Activated T-helper 1 cell treated with anti-CD3 and anti-CD28 coated beads, Interleukin-12 subunit alpha, Interleukin-12 subunit beta, Interleukin-2, Interleukin-4 antibody, amounts not matched to agents 30 ng/mL and 10 ng/mL and 1 ng/mL, durations not matched to agents 14 hours and 24 hours and 36 hours (primary cell): ENCODE measurements at regions not wholly inside any gene's neighbourhood (a gene's known extent, or its start where the extent isn't known, plus 50 kb on each side); places are given as distances from the start of the nearest gene placed in this dataset.

ENCODE experiments used
- DNase-seq: peaks from one replicate; pipeline ENCODE4 v3.0.0; 2021; ENCODE audit warnings: low spot score
- H3K27ac Mint-ChIP-seq: one replicate; pipeline ENCODE4 v1.8.0; 2021; ENCODE audit warnings: mild to moderate bottlenecking, mixed read lengths
- H3K27me3 Mint-ChIP-seq: one replicate; pipeline ENCODE4 v1.8.0; 2022; ENCODE audit warnings: mild to moderate bottlenecking, moderate library complexity, mixed read lengths; ENCODE audit not compliant: insufficient read depth
- H3K36me3 Mint-ChIP-seq: one replicate; pipeline ENCODE4 v1.8.0; 2021; ENCODE audit warnings: low read depth, mixed read lengths
- H3K4me1 Mint-ChIP-seq: one replicate; pipeline ENCODE4 v1.8.0; 2021; ENCODE audit warnings: low read depth, mixed read lengths
- H3K4me3 Mint-ChIP-seq: one replicate; pipeline ENCODE4 v1.8.0; 2021; ENCODE audit warnings: mild to moderate bottlenecking, moderate library complexity, mixed read lengths
- H3K9me3 Mint-ChIP-seq: one replicate; pipeline ENCODE4 v1.8.0; 2021; ENCODE audit warnings: mixed read lengths
- intact Hi-C: fragments of 100-400 bp; cut with micrococcal nuclease; formaldehyde crosslinking; loops from one replicate; pipeline ENCODE4 v1.15.1; 2024

DNA sequence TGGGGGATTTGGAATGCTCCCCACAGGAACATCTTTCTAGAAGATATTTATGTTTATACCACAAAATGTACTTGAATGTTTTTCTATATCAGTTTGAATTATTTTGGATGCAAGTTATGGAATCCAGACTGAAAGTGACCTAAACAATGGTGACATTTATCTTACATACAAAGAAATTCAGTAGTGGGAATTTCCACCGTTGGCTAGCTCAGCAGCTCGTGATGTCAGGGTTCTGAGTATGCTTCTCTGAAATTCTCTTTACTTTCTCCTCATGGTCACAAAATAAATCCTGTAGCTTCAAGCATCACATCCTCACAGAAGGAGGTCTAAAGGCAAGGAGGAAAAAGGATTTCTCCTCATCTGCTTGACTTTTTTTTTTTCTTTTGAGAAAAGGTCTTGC is 105.3 kb downstream of the AKAIN1 start:
- DNase-seq = no peak
- intact Hi-C loops = no loop called here
- H3K4me1 Mint-ChIP-seq = no peaks in the 10 kb centered on the region
- peaks cover 2% of the 10 kb centered on the region for H3K27me3 Mint-ChIP-seq
- H3K27ac Mint-ChIP-seq = no peak overlapping the region
- H3K36me3 Mint-ChIP-seq = no peaks in the 10 kb centered on the region
- H3K4me3 Mint-ChIP-seq = no peak overlapping the region
- H3K9me3 Mint-ChIP-seq = peaks cover 4% of the 10 kb centered on the region

DNA sequence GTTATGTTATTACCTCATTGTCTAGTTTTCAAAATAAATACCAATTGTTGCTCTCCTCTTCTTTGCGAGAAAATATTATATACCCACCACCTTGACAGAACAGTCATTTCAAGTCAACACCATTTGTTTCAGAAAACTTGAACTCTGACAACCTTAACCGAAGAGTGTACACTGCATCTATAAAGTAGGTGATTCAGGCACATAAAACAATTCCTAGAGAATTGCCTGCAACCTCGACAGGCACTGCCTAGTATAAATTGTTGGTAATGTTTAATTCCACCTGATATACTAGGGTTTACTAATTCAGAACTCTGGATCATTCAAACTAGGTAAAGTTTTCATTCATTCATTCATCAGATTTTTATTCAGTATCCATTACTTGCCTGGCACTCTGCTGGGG is 121.8 kb downstream of the AKAIN1 start:
- Mint-ChIP-seq H3K9me3 (no peaks in the 10 kb centered on the region), H3K27ac (no peak overlapping the region), H3K27me3 (peaks cover 9% of the 10 kb centered on the region)

DNA sequence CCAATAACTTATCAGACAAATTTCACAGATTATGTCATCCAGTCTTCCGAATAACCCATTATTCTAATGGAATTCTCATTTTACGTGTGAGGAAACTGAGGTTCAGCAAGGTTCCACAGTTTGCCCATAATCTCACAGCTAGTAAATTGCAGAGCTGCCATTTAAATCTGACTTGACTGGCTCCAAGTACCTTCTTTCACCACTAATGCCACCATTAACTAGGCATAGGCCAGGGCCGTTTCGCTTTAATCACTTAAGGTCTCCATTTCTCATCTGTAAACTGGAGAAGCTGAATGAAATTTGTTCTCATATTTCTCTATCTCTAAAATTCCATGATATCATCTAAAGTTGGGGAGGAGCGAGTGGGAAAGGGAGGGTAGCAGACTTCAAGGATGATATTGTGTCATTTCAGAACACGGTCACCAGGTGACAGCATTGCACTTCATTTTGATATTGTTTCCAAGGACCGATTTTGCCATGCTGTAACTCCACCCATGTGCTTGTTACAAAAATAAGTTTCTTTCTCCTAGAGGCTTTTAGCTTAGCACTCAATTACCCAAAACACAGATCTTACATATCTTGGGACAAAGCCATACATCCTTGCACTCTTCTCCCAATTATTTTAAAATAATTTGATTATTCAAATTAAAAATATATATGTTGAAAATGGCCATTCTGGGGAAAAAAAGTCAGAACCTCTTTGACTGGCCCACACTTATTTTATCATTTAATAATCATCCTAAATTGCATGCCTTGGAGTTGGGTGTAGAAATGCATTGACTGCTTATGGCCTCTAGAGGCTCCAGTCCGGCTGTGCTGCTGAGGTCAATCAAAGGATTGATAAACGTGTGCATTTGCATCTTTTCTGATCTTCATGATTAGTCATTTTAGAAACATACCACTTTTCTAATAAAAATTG is 123.8 kb downstream of the AKAIN1 start:
- Mint-ChIP-seq H3K9me3 (no peaks in the 10 kb centered on the region), H3K36me3 (no peaks in the 10 kb centered on the region), H3K27me3 (peaks cover 13% of the 10 kb centered on the region), H3K4me3 (no peak overlapping the region), H3K4me1 (no peaks in the 10 kb centered on the region), H3K27ac (no peak overlapping the region)
- no peak for DNase-seq
- intact Hi-C loops = loop anchor here (5.0 to 10.0 kb wide), 5 partner anchors 164 to 1452 kb away; partner anchors contain the start of gene TMEM200C

More for the DNA sequence above, 121.8 kb downstream of the AKAIN1 start:
- Mint-ChIP-seq H3K4me3 (no peak overlapping the region), H3K4me1 (no peaks in the 10 kb centered on the region), H3K36me3 (no peaks in the 10 kb centered on the region)
- no peak for DNase-seq
- intact Hi-C loops = loop anchor here (10.0 kb wide), 3 partner anchors 350 to 1450 kb away; partner anchors contain the start of gene TMEM200C

DNA sequence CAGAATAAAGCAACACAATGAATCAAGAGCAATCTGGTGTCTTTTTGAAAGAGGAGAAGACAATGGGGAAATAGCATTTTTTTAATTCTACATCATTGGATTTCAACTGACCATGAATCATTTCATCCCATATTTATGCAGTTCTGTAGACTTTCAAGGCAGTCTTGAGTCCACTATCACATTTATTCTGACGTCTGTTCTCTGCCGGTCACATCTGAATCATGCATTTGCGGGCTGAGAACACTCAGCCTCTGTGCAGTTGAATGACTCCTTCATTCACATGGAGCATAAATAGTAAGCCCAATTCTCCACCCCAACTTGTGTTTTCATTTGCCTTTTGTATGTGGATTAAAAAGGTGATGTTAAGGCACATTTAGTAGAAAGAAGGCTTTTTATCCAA is 128.2 kb downstream of the AKAIN1 start:
- Mint-ChIP-seq H3K27ac (no peak overlapping the region), H3K27me3 (peaks cover 11% of the 10 kb centered on the region), H3K36me3 (no peaks in the 10 kb centered on the region), H3K4me1 (no peaks in the 10 kb centered on the region), H3K9me3 (no peaks in the 10 kb centered on the region), H3K4me3 (no peak overlapping the region)
- intact Hi-C loops = no loop called here
- DNase-seq = no peak

DNA sequence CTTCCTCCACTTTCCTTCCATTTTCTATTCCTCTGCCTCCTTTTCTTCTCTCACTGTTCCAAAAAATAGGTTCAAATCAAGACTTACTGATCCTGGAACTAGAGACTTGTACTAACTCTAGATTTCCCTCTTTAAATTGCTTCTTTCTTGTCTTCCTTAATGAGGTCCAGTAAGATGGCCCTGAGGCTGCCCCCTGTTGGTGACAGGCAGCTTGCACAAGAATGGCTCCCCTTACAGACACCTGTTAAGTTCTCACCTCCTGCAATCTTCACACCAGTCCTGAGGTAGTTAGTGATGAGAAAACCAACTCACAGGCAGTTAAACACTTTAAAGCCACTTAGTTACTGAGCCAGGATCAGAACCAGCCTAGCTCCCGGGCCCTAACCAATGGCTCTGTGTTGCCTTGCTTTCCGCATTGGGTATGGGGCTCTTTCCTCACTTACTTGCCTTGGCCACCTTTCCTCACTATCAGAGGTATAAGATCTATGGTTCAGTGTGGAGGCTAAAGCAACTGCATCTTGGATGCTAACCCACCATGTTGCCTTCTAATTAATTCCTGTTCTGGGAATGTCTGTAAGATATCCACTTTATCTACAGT is 130.6 kb downstream of the AKAIN1 start:
- no peak for DNase-seq
- Mint-ChIP-seq H3K9me3 (no peaks in the 10 kb centered on the region), H3K36me3 (no peaks in the 10 kb centered on the region), H3K4me1 (no peaks in the 10 kb centered on the region), H3K4me3 (no peak overlapping the region), H3K27me3 (peaks cover 3% of the 10 kb centered on the region), H3K27ac (no peak overlapping the region)
- intact Hi-C loops = no loop called here

DNA sequence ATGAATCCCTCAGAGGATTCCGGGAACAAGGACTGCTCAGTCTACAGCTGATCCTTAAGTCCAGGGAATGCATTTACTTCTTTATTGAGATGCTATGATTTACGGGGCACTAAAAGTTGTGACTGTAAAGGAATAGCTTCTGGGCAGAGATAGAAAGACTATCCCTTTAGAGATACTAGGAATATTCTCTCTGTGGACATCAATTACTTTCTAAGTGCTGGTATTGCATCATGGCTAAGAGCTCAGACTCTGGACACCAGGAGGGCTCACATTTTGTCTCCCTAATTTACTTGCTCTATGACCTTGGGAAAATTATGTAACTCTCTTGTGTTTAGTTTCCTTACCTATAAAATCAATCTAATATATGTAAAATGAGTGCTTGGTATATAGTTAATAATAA is 131.4 kb downstream of the AKAIN1 start:
- Mint-ChIP-seq H3K36me3 (no peaks in the 10 kb centered on the region), H3K4me3 (no peak overlapping the region), H3K27me3 (peaks cover 3% of the 10 kb centered on the region), H3K27ac (no peak overlapping the region), H3K4me1 (no peaks in the 10 kb centered on the region), H3K9me3 (no peaks in the 10 kb centered on the region)
- intact Hi-C loops = no loop called here
- DNase-seq = no peak

DNA sequence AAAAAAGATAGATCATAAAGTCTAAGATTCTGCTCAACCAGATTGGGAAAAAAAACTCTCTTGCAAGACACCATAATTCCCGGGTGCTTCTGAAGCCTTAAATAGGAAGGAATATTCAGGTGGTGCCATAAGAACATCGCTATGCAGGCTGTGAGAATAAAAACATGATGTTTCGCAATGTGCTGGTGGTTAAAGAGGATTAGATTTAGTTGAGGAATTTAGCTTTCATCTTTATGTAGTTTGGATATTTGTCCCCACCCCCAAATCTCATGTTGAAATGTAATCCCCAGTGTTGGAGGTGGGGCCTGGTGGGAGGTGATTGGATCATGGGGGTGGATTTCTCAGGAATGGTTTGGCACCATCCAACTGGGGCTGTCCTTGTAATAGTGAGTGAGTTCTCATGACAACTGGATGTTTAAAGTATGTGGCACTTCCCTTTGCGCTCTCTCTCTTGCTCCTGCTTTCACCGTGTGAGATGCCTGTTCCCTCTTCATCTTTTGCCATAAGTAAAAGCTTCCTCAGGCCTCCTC is 132.2 kb downstream of the AKAIN1 start:
- H3K9me3 Mint-ChIP-seq = no peaks in the 10 kb centered on the region
- H3K27me3 Mint-ChIP-seq = peaks cover 3% of the 10 kb centered on the region
- H3K4me3 Mint-ChIP-seq = no peak overlapping the region
- intact Hi-C loops = no loop called here
- no peak for DNase-seq
- H3K4me1 Mint-ChIP-seq = no peaks in the 10 kb centered on the region
- no peaks in the 10 kb centered on the region for H3K36me3 Mint-ChIP-seq
- H3K27ac Mint-ChIP-seq = no peak overlapping the region

DNA sequence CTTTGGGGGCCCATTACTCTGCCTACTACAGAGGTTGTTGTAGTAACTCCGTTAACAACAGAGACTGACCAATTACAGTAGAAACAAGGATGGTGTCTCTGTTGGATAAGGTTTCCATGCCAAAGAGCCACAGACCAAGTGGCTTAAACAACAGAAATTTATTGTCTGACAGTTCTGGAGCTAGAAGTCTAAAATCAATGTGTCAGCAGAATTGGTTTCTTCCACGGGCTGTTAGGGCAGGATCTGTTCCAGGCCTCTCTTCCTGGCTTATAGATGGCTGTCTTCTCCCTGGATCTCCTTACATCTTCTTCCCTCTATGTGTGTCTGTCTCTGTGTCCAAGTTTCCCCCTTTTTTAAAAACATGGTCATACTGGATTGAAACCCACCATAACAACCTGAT is 135.3 kb downstream of the AKAIN1 start:
- intact Hi-C loops = no loop called here
- Mint-ChIP-seq H3K27me3 (no peaks in the 10 kb centered on the region), H3K36me3 (no peaks in the 10 kb centered on the region), H3K27ac (no peak overlapping the region), H3K4me3 (no peak overlapping the region), H3K9me3 (no peaks in the 10 kb centered on the region), H3K4me1 (peaks cover 15% of the 10 kb centered on the region)
- no peak for DNase-seq

DNA sequence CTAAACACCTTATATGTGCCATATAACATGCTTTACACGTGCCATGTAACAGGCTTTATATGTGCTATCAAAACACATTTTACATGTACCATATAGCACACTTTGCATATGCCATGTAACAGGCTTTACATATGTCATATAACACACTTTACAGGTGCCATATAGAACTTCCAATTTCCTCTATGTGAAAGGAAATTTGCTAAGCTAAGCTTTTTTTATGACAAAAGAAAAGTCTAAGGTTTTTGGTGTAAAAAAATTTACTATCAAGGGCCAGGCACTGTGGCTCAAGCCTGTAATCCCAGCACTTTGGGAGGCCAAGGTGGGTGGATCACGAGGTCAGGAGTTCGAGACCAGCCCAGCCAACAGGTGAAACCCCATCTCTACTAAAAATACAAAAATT is 136.5 kb downstream of the AKAIN1 start:
- intact Hi-C loops = no loop called here
- H3K36me3 Mint-ChIP-seq = no peaks in the 10 kb centered on the region

DNA sequence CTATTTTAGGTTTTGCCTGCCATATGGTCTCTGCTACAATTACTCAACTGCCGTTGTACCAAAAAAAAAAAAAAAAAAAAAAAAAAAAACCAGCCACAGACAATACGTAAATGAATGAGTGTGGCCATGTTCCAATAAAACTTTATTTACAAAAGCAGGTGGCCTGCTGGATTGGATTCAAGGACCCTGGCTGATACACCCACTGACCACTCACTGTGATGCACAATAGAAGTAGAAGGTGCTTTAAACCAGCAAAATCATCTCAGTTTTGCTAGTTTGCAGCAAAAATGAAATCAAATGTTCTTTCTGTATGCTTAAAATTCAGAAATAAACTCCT is 137.4 kb downstream of the AKAIN1 start:
- no peaks in the 10 kb centered on the region for H3K36me3 Mint-ChIP-seq
- H3K27me3 Mint-ChIP-seq = no peaks in the 10 kb centered on the region
- H3K4me3 Mint-ChIP-seq = no peak overlapping the region
- no peaks in the 10 kb centered on the region for H3K9me3 Mint-ChIP-seq
- no peak overlapping the region for H3K27ac Mint-ChIP-seq
- intact Hi-C loops = loop anchor here (5.0 to 10.0 kb wide), 2 partner anchors 605 to 1287 kb away; partner anchors contain the start of gene DLGAP1
- DNase-seq = no peak
- peaks cover 15% of the 10 kb centered on the region for H3K4me1 Mint-ChIP-seq

More for the DNA sequence above, 136.5 kb downstream of the AKAIN1 start:
- Mint-ChIP-seq H3K9me3 (no peaks in the 10 kb centered on the region), H3K27me3 (no peaks in the 10 kb centered on the region), H3K4me3 (no peak overlapping the region), H3K4me1 (peaks cover 15% of the 10 kb centered on the region), H3K27ac (no peak overlapping the region)
- DNase-seq = no peak

DNA sequence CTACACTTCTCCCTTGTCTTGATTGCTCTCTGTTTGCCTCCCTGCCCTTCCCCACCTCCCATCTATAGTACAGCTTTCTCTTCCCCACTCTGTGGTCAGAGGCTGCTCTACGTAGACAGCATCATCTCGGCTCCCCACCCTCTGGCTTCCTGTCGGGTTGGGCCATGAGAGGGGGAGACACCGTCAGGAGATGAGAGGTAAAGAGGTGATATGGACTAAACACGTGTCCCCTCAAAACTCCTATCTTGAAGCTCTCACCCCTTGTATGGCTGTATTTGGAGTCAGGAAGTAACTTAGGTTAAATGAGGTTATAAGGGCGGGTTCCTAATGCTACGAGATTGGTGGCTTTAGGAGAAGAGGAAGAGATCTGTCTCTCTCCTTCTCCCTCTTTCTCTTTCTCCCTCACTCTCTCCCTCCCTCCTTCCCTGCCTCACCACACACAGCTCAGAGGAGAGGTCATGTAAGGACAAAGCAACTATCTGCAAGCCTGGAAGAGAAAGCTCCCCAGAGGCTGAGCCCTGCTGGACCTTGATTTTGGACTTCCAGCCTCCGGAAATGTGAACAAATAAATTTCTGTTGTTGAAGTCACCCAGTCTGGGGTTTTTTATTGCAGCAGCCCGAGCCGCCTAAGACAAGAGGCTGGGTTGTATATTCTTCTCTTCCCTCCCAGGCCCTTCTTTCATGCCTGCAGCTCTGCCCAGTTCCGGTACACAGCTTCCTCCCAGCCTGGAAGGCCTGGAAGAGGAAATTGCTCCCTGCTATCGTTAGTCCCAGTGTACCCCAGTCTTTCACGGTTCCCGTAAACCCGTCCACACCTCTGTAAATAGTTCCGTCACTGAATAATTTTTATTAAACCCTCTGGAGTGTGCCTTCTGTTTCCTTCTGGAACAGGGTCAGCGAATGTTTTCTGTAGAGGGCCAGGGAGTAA is 138.0 kb downstream of the AKAIN1 start:
- Mint-ChIP-seq H3K4me1 (peaks cover 15% of the 10 kb centered on the region), H3K36me3 (no peaks in the 10 kb centered on the region), H3K27ac (no peak overlapping the region), H3K4me3 (peak overlapping the region; percentile 24), H3K9me3 (no peaks in the 10 kb centered on the region), H3K27me3 (no peaks in the 10 kb centered on the region)
- intact Hi-C loops = loop anchor here (5.0 to 10.0 kb wide), 2 partner anchors 604 to 1287 kb away; partner anchors contain the start of gene DLGAP1
- peak; percentile 9 for DNase-seq
